H9 (cell line): ENCODE measurements at regions not wholly inside any gene's neighbourhood (a gene's known extent, or its start where the extent isn't known, plus 50 kb on each side); places are given as distances from the start of the nearest gene placed in this dataset.

Experiments
- DNase-seq: peaks from one replicate; pipeline ENCODE4 v3.0.0-alpha.2; 2017
- H2AFZ ChIP-seq: one replicate; pipeline ENCODE4 v1.6.1; 2013; ENCODE audit warnings: mild to moderate bottlenecking, low read length, control low read depth, moderate library complexity
- H2AK5ac ChIP-seq: 2 replicates; pipeline ENCODE4 v1.6.1; 2013; ENCODE audit warnings: low read length, control low read depth, mixed read lengths; ENCODE audit not compliant: insufficient read length
- H2BK120ac ChIP-seq: one replicate; pipeline ENCODE4 v1.6.1; 2013; ENCODE audit warnings: low read depth, mild to moderate bottlenecking, low read length, control low read depth, inconsistent platforms; ENCODE audit not compliant: poor library complexity, severe bottlenecking
- H2BK12ac ChIP-seq: 2 replicates; pipeline ENCODE4 v1.6.1; 2013; ENCODE audit warnings: low read length, control low read depth, mixed read lengths, low read depth; ENCODE audit not compliant: insufficient read length
- H2BK15ac ChIP-seq: 2 replicates; pipeline ENCODE4 v1.6.1; 2013; ENCODE audit warnings: low read depth, low read length, control low read depth
- H2BK20ac ChIP-seq: one replicate; pipeline ENCODE4 v1.6.1; 2013; ENCODE audit warnings: low read depth, mild to moderate bottlenecking, low read length, control low read depth, inconsistent platforms; ENCODE audit not compliant: poor library complexity, severe bottlenecking
- H2BK5ac ChIP-seq: 2 replicates; pipeline ENCODE4 v1.6.1; 2013; ENCODE audit warnings: low read length, control low read depth, mixed read lengths; ENCODE audit not compliant: insufficient read length
- H3K14ac ChIP-seq: 2 replicates; pipeline ENCODE4 v1.6.1; 2013; ENCODE audit warnings: low read length, control low read depth; ENCODE audit not compliant: insufficient read depth
- H3K18ac ChIP-seq: 2 replicates; pipeline ENCODE4 v1.6.1; 2013; ENCODE audit warnings: low read depth, mild to moderate bottlenecking, mixed read lengths, low read length, control low read depth; ENCODE audit not compliant: insufficient read length
- H3K23ac ChIP-seq: 2 replicates; pipeline ENCODE4 v1.6.1; 2013; ENCODE audit warnings: low read length, control low read depth, mixed read lengths, low read depth; ENCODE audit not compliant: insufficient read length
- H3K23me2 ChIP-seq: 2 replicates; pipeline ENCODE4 v1.6.1; 2013; ENCODE audit warnings: low read depth, mild to moderate bottlenecking, mixed read lengths, low read length, control low read depth; ENCODE audit not compliant: insufficient read length, poor library complexity, severe bottlenecking
- H3K27ac ChIP-seq: 2 replicates; pipeline ENCODE4 v1.5.1; 2013; ENCODE audit warnings: low read length, control low read depth, mixed read lengths, low read depth; ENCODE audit not compliant: insufficient read length
- H3K27me3 ChIP-seq: 2 replicates; pipeline ENCODE4 v1.6.1; 2013; ENCODE audit warnings: low read length, control low read depth, inconsistent platforms; ENCODE audit not compliant: insufficient read depth
- H3K4ac ChIP-seq: 2 replicates; pipeline ENCODE4 v1.6.1; 2013; ENCODE audit warnings: low read depth, mild to moderate bottlenecking, control low read depth, inconsistent platforms, low read length, moderate library complexity
- H3K4me1 ChIP-seq: 2 replicates; pipeline ENCODE4 v1.6.1; 2013; ENCODE audit warnings: low read length, control low read depth, inconsistent platforms; ENCODE audit not compliant: insufficient read depth
- H3K4me2 ChIP-seq: 2 replicates; pipeline ENCODE4 v1.6.1; 2013; ENCODE audit warnings: low read length, control low read depth, mixed read lengths; ENCODE audit not compliant: insufficient read length, insufficient read depth
- H3K56ac ChIP-seq: 2 replicates; pipeline ENCODE4 v1.6.1; 2013; ENCODE audit warnings: low read depth, mild to moderate bottlenecking, mixed read lengths, low read length, control low read depth; ENCODE audit not compliant: insufficient read length
- H3K79me1 ChIP-seq: 2 replicates; pipeline ENCODE4 v1.6.1; 2013; ENCODE audit warnings: low read depth, mild to moderate bottlenecking, moderate library complexity, low read length, control low read depth, inconsistent platforms; ENCODE audit not compliant: insufficient read depth, poor library complexity, severe bottlenecking
- H3K79me2 ChIP-seq: 2 replicates; pipeline ENCODE4 v1.6.1; 2013; ENCODE audit warnings: low read length, control low read depth, inconsistent platforms; ENCODE audit not compliant: insufficient read depth
- H3K9ac ChIP-seq: 2 replicates; pipeline ENCODE4 v1.6.1; 2013; ENCODE audit warnings: low read length, control low read depth, mixed read lengths; ENCODE audit not compliant: insufficient read length; ENCODE audit errors: extremely low read depth
- H3K9me3 ChIP-seq: one replicate; pipeline ENCODE4 v1.6.1; 2013; ENCODE audit warnings: low read depth, low read length, inconsistent platforms; ENCODE audit not compliant: control insufficient read depth
- H3T11ph ChIP-seq: one replicate; pipeline ENCODE4 v1.6.1; 2013; ENCODE audit warnings: mild to moderate bottlenecking, low read length, control low read depth, inconsistent platforms
- H4K20me1 ChIP-seq: one replicate; pipeline ENCODE4 v1.6.1; 2013; ENCODE audit not compliant: control insufficient read depth, insufficient read length, insufficient read depth
- H4K5ac ChIP-seq: 2 replicates; pipeline ENCODE4 v1.6.1; 2013; ENCODE audit warnings: low read depth, mild to moderate bottlenecking, mixed read lengths, low read length, control low read depth; ENCODE audit not compliant: insufficient read length
- H4K8ac ChIP-seq: replicated peaks from 2 replicates; pipeline ENCODE4 v1.6.1; 2013; ENCODE audit warnings: low read length, control low read depth, mixed read lengths, low read depth; ENCODE audit not compliant: insufficient read length
- H4K91ac ChIP-seq: 2 replicates; pipeline ENCODE4 v1.6.1; 2013; ENCODE audit warnings: low read depth, mild to moderate bottlenecking, moderate library complexity, mixed read lengths, low read length, control low read depth; ENCODE audit not compliant: insufficient read length
- H3K27ac Mint-ChIP-seq, 3 experiments: 2 replicates in 2 of 3; 3 replicates in 1 of 3; pipeline ENCODE4 v1.8.0; 2020 to 2021; ENCODE audit warnings: mixed read lengths in 3 of 3, mild to moderate bottlenecking in 1 of 3, moderate library complexity in 1 of 3
- H3K27me3 Mint-ChIP-seq: 2 replicates; pipeline ENCODE4 v1.8.0; 2021; ENCODE audit warnings: low read depth, mild to moderate bottlenecking, moderate library complexity, mixed read lengths
- H3K36me3 Mint-ChIP-seq, 3 experiments: 2 replicates in 2 of 3; 3 replicates in 1 of 3; pipeline ENCODE4 v1.8.0; 2020 to 2021; ENCODE audit warnings: low read depth in 3 of 3, mixed read lengths in 3 of 3; ENCODE audit not compliant: insufficient read depth in 1 of 3
- H3K4me1 Mint-ChIP-seq, 2 experiments: 2 replicates each; pipeline ENCODE4 v1.8.0; 2020; ENCODE audit warnings: mixed read lengths in 2 of 2
- H3K4me3 Mint-ChIP-seq, 2 experiments: 2 replicates in 1 of 2; 3 replicates in 1 of 2; pipeline ENCODE4 v1.8.0; 2020 to 2021; ENCODE audit warnings: mild to moderate bottlenecking in 2 of 2, mixed read lengths in 2 of 2, moderate library complexity in 1 of 2
- H3K9me3 Mint-ChIP-seq, 2 experiments: 2 replicates in 1 of 2; 3 replicates in 1 of 2; pipeline ENCODE4 v1.8.0; 2020; ENCODE audit warnings: mild to moderate bottlenecking in 2 of 2, mixed read lengths in 2 of 2, moderate library complexity in 1 of 2
- WGBS: extraction: QIAGEN DNeasy Blood & Tissue Kit; methylation state at CpG from one replicate; pipeline ENCODE4 v1.1.7; 2013; ENCODE audit warnings: missing lambda C conversion rate, low lambda C conversion rate, mixed read lengths; ENCODE audit not compliant: insufficient read length; ENCODE audit errors: extremely low coverage; 5-methylcytosine and 5-hydroxymethylcytosine counted together
- TF ChIP-seq, protein P1 (sequence below): fragments of 200-600 bp; sonication (generic); conservative IDR thresholded peaks from 3 replicates; pipeline ENCODE4 v1.8.0; 2021; ENCODE audit warnings: antibody characterized with exemption, mild to moderate bottlenecking

DNA sequence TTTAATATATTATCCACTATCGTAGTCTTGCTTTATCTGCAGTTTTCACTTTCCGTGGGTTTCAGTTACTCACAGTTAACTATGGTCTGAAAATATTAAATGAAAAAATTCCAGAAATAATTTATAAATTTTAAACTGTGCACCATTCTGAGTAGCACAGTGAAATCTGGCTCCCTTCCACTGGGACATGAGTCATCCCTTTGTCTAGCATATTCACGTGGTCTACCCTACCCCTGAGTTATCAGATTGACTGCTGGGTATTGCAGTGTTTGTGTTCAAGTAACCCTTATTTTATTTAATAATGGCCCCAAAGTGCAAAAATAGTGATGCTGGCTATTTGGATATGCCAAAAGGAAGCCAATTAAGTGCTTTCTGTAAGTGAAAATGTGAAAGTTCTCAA, 539.5 kb upstream of the AGTR1 start:
- no peak overlapping the region for H2BK20ac ChIP-seq
- H3K4me3 Mint-ChIP-seq = no peak overlapping the region

More for the DNA sequence above, 539.5 kb upstream of the AGTR1 start:
- Histone ChIP-seq H4K5ac (no peak overlapping the region), H3K27me3 (no peaks in the 10 kb centered on the region), H2AK5ac (no peak overlapping the region), H4K20me1 (no peaks in the 10 kb centered on the region), H2BK12ac (no peak overlapping the region), H2BK120ac (no peak overlapping the region), H4K8ac (no peak overlapping the region), H3K18ac (no peak overlapping the region), H2BK5ac (no peak overlapping the region), H3T11ph (no peak overlapping the region), H3K23me2 (no peaks in the 10 kb centered on the region), H4K91ac (no peak overlapping the region), H3K9me3 (no peaks in the 10 kb centered on the region), H3K27ac (no peak overlapping the region), H3K4me1 (no peaks in the 10 kb centered on the region), H3K79me1 (no peaks in the 10 kb centered on the region), H3K4ac (no peak overlapping the region), H3K14ac (no peak overlapping the region), H3K79me2 (no peaks in the 10 kb centered on the region), H3K23ac (no peak overlapping the region), H3K4me2 (no peak overlapping the region), H3K56ac (no peak overlapping the region), H3K9ac (no peak overlapping the region), H2AFZ (no peak overlapping the region), H2BK15ac (no peak overlapping the region)
- DNase-seq = no peak
- Mint-ChIP-seq H3K36me3 (peaks cover 2 to 13% (median 10%) of the 10 kb centered on the region in 3 experiments), H3K27ac (no peak overlapping the region; a peak in 1 of 7 replicates), H3K9me3 (peaks cover 5 to 12% of the 10 kb centered on the region in 2 experiments; a peak in 3 of 5 replicates), H3K27me3 (no peaks in the 10 kb centered on the region), H3K4me1 (peaks cover 5 to 13% of the 10 kb centered on the region in 2 experiments)
- TF ChIP-seq, protein P1, sequence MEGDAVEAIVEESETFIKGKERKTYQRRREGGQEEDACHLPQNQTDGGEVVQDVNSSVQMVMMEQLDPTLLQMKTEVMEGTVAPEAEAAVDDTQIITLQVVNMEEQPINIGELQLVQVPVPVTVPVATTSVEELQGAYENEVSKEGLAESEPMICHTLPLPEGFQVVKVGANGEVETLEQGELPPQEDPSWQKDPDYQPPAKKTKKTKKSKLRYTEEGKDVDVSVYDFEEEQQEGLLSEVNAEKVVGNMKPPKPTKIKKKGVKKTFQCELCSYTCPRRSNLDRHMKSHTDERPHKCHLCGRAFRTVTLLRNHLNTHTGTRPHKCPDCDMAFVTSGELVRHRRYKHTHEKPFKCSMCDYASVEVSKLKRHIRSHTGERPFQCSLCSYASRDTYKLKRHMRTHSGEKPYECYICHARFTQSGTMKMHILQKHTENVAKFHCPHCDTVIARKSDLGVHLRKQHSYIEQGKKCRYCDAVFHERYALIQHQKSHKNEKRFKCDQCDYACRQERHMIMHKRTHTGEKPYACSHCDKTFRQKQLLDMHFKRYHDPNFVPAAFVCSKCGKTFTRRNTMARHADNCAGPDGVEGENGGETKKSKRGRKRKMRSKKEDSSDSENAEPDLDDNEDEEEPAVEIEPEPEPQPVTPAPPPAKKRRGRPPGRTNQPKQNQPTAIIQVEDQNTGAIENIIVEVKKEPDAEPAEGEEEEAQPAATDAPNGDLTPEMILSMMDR = no peak
- WGBS = no CpG with 5 or more reads among the region's 3 CpGs
